Breast epithelium (tissue), 3 donors: ENCODE measurements at regions not wholly inside any gene's neighbourhood (a gene's known extent, or its start where the extent isn't known, plus 50 kb on each side); places are given as distances from the start of the nearest gene placed in this dataset.

Experiments used
- POLR2A ChIP-seq: fragments of 450-650 bp; IDR thresholded peaks from one replicate; pipeline ENCODE4 v1.6.1; 2016; ENCODE audit warnings: antibody characterized with exemption, mild to moderate bottlenecking, moderate library complexity
- TF ChIP-seq, protein P1 (sequence below), 3 donors: fragments of 450-650 bp; IDR thresholded peaks; one replicate each; pipeline ENCODE4 v1.5.1; 2016 to 2017; ENCODE audit warnings: antibody characterized with exemption in 3 of 3, mild to moderate bottlenecking in 3 of 3, moderate library complexity in 3 of 3

DNA sequence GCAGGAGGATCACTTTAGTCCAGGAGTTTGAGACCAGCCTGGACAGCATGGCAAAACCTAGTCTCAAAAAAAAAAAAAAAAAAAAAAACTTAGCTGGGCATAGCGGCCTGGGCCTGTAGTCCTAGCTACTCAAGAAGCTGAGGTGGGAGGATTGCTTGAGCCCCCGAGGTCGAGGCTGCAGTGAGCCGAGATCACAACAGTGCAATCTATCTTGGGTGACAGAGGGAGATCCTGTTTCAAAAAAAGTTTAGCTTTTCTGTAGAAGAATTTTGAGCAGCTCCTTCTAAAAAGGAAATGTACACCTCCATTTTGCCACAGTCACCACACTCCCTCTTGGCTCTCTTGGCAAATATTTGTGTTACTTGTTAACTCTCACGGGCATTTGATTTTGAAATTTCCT is 505.8 kb downstream of the DOK5 start:
- TF ChIP-seq, protein P1, sequence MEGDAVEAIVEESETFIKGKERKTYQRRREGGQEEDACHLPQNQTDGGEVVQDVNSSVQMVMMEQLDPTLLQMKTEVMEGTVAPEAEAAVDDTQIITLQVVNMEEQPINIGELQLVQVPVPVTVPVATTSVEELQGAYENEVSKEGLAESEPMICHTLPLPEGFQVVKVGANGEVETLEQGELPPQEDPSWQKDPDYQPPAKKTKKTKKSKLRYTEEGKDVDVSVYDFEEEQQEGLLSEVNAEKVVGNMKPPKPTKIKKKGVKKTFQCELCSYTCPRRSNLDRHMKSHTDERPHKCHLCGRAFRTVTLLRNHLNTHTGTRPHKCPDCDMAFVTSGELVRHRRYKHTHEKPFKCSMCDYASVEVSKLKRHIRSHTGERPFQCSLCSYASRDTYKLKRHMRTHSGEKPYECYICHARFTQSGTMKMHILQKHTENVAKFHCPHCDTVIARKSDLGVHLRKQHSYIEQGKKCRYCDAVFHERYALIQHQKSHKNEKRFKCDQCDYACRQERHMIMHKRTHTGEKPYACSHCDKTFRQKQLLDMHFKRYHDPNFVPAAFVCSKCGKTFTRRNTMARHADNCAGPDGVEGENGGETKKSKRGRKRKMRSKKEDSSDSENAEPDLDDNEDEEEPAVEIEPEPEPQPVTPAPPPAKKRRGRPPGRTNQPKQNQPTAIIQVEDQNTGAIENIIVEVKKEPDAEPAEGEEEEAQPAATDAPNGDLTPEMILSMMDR (IDR thresholded peaks at IDR 0.05): no peak
- no peak for TF ChIP-seq POLR2A
